GM12878 (cell line): ENCODE measurements at regions not wholly inside any gene's neighbourhood (a gene's known extent, or its start where the extent isn't known, plus 50 kb on each side); places are given as distances from the start of the nearest gene placed in this dataset.

Experiments
- ATAC-seq: fragments of 200-7000 bp; cut with Tn5 transposase; 3 replicates; pipeline ENCODE4 v1.9.1; 2020; ENCODE audit warnings: mild to moderate bottlenecking, moderate library complexity
- BruUV-seq: library from RNA; stranded (reverse); fragments of 400-500 nt; replicated peaks from 2 replicates; lab custom pipeline; 2021; lab: Mats Ljungman, UMichigan
- CTCF ChIA-PET: fragments of 300-600 bp; sonication (Branson Sonifier 250); formaldehyde crosslinking; extraction: SDS; loops from one replicate; lab custom pipeline; 2021; ENCODE audit warnings: inconsistent platforms; lab: Yijun Ruan, JAX
- POLR2A ChIA-PET: fragments of 350-600 bp; formaldehyde crosslinking; extraction: SDS; loops from one replicate; lab custom pipeline; 2021; ENCODE audit warnings: inconsistent platforms; lab: Charles Lee
- RAD21 ChIA-PET: fragments of 300-600 bp; sonication (Branson Sonifier 250); formaldehyde crosslinking; loops from one replicate; lab custom pipeline; 2023; ENCODE audit warnings: antibody characterized with exemption; ENCODE audit not compliant: unreplicated experiment; lab: Charles Lee
- SMC1A ChIA-PET: fragments of 300-600 bp; sonication (Branson Sonifier 250); formaldehyde crosslinking; loops from one replicate; lab custom pipeline; 2023; ENCODE audit not compliant: unreplicated experiment, uncharacterized antibody; lab: Charles Lee
- DNase-seq: peaks from one replicate; pipeline ENCODE4 v3.0.0-alpha.2; 2011; ENCODE audit warnings: low read depth, low spot score
- FAIRE-seq: peaks from 3 replicates; lab custom pipeline; 2011; peaks lifted over from hg19 to GRCh38; lab: Jason Lieb, UNC
- H2AFZ ChIP-seq: 2 replicates; pipeline ENCODE4 v1.6.0; 2011; ENCODE audit warnings: low read depth, low read length, control low read depth; ENCODE audit not compliant: control insufficient read depth
- H3K27ac ChIP-seq: 2 replicates; pipeline ENCODE4 v1.5.1; 2011; ENCODE audit warnings: control low read depth; ENCODE audit not compliant: control insufficient read depth, insufficient read depth
- H3K27me3 ChIP-seq, 2 experiments: replicated peaks in 1 of 2; 2 replicates each; pipeline versions ENCODE4 v1.6.0 to v1.6.1; 2011; ENCODE audit warnings: low read length in 1 of 2; ENCODE audit not compliant: control insufficient read depth in 2 of 2, insufficient read depth in 2 of 2
- H3K36me3 ChIP-seq, 2 experiments: 2 replicates each; pipeline ENCODE4 v1.5.1; 2011; ENCODE audit warnings: low read length in 1 of 2; ENCODE audit not compliant: control insufficient read depth in 2 of 2, insufficient read depth in 2 of 2
- H3K4me1 ChIP-seq: 2 replicates; pipeline ENCODE4 v1.6.1; 2011; ENCODE audit warnings: mild to moderate bottlenecking, low read length, moderate library complexity, mixed read lengths; ENCODE audit not compliant: control insufficient read depth, insufficient read depth
- H3K4me2 ChIP-seq: 2 replicates; pipeline ENCODE4 v1.6.0; 2011; ENCODE audit warnings: control low read depth; ENCODE audit not compliant: control insufficient read depth, insufficient read depth
- H3K4me3 ChIP-seq: fragments of 200-600 bp; sonication (generic); 2 replicates; pipeline ENCODE4 v1.5.1; 2016
- H3K79me2 ChIP-seq: 2 replicates; pipeline ENCODE4 v1.6.0; 2011; ENCODE audit warnings: low read length; ENCODE audit not compliant: control insufficient read depth, insufficient read depth
- H3K9ac ChIP-seq: 2 replicates; pipeline ENCODE4 v1.8.0; 2011; ENCODE audit warnings: low read length, control low read depth, mixed read lengths; ENCODE audit not compliant: control insufficient read depth, insufficient read depth
- H3K9me3 ChIP-seq: replicated peaks from 3 replicates; pipeline ENCODE4 v1.5.1; 2011; ENCODE audit warnings: mild to moderate bottlenecking, low read length; ENCODE audit not compliant: control insufficient read depth, insufficient read depth
- H4K20me1 ChIP-seq: 2 replicates; pipeline ENCODE4 v1.6.0; 2011; ENCODE audit not compliant: control insufficient read depth, insufficient read depth
- ATF7 ChIP-seq: fragments of 450-650 bp; IDR thresholded peaks from 2 replicates; pipeline ENCODE4 v1.6.1; 2016; ENCODE audit warnings: low read depth, mild to moderate bottlenecking
- CEBPZ ChIP-seq: fragments of 150-350 bp; IDR thresholded peaks from 2 replicates; pipeline ENCODE4 v1.6.1; 2016; ENCODE audit warnings: low read depth, low read length
- HCFC1 ChIP-seq: fragments of 150-350 bp; IDR thresholded peaks from 2 replicates; pipeline ENCODE4 v1.6.1; 2014; ENCODE audit warnings: low read length
- MTA3 ChIP-seq: IDR thresholded peaks from 2 replicates; pipeline ENCODE4 v1.6.1; 2012; ENCODE audit warnings: low read length, inconsistent platforms, borderline replicate concordance
- MYC ChIP-seq: IDR thresholded peaks from 2 replicates; pipeline ENCODE4 v1.6.1; 2011; ENCODE audit warnings: mild to moderate bottlenecking, low read length, moderate library complexity, inconsistent platforms; ENCODE audit not compliant: insufficient read depth, insufficient replicate concordance, insufficient read length, severe bottlenecking
- NFXL1 ChIP-seq: fragments of 450-650 bp; IDR thresholded peaks from 2 replicates; pipeline ENCODE4 v1.6.1; 2017; ENCODE audit warnings: antibody characterized with exemption, mild to moderate bottlenecking, borderline replicate concordance
- NFYB ChIP-seq: IDR thresholded peaks from 2 replicates; pipeline ENCODE4 v1.6.1; 2011; ENCODE audit warnings: low read depth, mild to moderate bottlenecking, low read length, improper control_type of control experiment, moderate library complexity; ENCODE audit not compliant: insufficient read depth
- POLR2AphosphoS2 ChIP-seq: IDR thresholded peaks from 2 replicates; pipeline ENCODE4 v1.6.1; 2011; ENCODE audit warnings: low read depth, mild to moderate bottlenecking, low read length, improper control_type of control experiment, moderate library complexity
- RBBP5 ChIP-seq: fragments of 200-600 bp; sonication (generic); conservative IDR thresholded peaks from 2 replicates; pipeline ENCODE4 v1.6.1; 2016
- RELA ChIP-seq: fragments of 450-650 bp; IDR thresholded peaks from 2 replicates; pipeline ENCODE4 v1.8.0; 2014; ENCODE audit warnings: borderline replicate concordance; ENCODE audit not compliant: partially characterized antibody
- STAT3 ChIP-seq: IDR thresholded peaks from 2 replicates; pipeline ENCODE4 v1.6.1; 2011; ENCODE audit warnings: low read depth, low read length, improper control_type of control experiment
- SUZ12 ChIP-seq: fragments of 200-600 bp; sonication (generic); IDR thresholded peaks from one replicate; pipeline ENCODE4 v1.6.1; 2018; ENCODE audit warnings: antibody characterized with exemption, mild to moderate bottlenecking; ENCODE audit not compliant: unreplicated experiment
- WGBS: methylation state at CpG from one replicate; pipeline ENCODE4 v1.1.6; 2016; ENCODE audit warnings: low lambda C conversion rate; ENCODE audit not compliant: insufficient replicate concordance, insufficient coverage; ENCODE audit errors: missing lambda C conversion rate; 5-methylcytosine and 5-hydroxymethylcytosine counted together
- in situ Hi-C: fragments of 300-500 bp; cut with MboI; formaldehyde crosslinking; loops from 9 replicates; pipeline ENCODE4 v1.14.3; 2018; ENCODE audit warnings: mixed read lengths
- intact Hi-C: fragments of 100-400 bp; cut with micrococcal nuclease; formaldehyde crosslinking; loops from one replicate; pipeline ENCODE4 v1.14.2; 2022; ENCODE audit not compliant: unreplicated experiment

GRCh38 chr16:79988089-79988488, 387.6 kb upstream of the MAF start:
- no peak overlapping the region for H3K9ac ChIP-seq
- no peak for FAIRE-seq
- CTCF ChIA-PET, result no interaction called here
- H3K4me3 ChIP-seq, result no peak overlapping the region
- no peaks in the 10 kb centered on the region for H3K79me2 ChIP-seq
- in situ Hi-C loops (no loop called here), intact Hi-C loops (no loop called here)
- TF ChIP-seq RBBP5 (no peak), MYC (no peak), NFYB (no peak)
- no peak overlapping the region for H3K4me2 ChIP-seq
- no peaks in the 10 kb centered on the region for H4K20me1 ChIP-seq
- no peak overlapping the region for H2AFZ ChIP-seq
- H3K27me3 ChIP-seq, result no peaks in the 10 kb centered on the region
- H3K27ac ChIP-seq, result no peak overlapping the region
- H3K9me3 ChIP-seq, result no peaks in the 10 kb centered on the region; the same call in 2 of the 3 replicates
- 11% methylated on average over 3 of the region's 3 CpGs for WGBS
- DNase-seq, result no peak
- RAD21 ChIA-PET, result no interaction called here
- H3K4me1 ChIP-seq, result no peaks in the 10 kb centered on the region
- SMC1A ChIA-PET, result no interaction called here
- H3K36me3 ChIP-seq, result no peaks in the 10 kb centered on the region
- no peak for ATAC-seq
- no TSS peak for BruUV-seq
- POLR2A ChIA-PET, result no interaction called here

- Histone ChIP-seq H3K4me2 (no peak overlapping the region), H3K9me3 (no peaks in the 10 kb centered on the region), H4K20me1 (no peaks in the 10 kb centered on the region), H3K4me1 (no peaks in the 10 kb centered on the region), H2AFZ (no peak overlapping the region), H3K4me3 (no peak overlapping the region), H3K27ac (no peak overlapping the region), H3K36me3 (no peaks in the 10 kb centered on the region), H3K9ac (no peak overlapping the region), H3K27me3 (no peaks in the 10 kb centered on the region), H3K79me2 (no peaks in the 10 kb centered on the region)
- intact Hi-C loops (no loop called here), in situ Hi-C loops (no loop called here)
- ChIA-PET SMC1A (no interaction called here), RAD21 (no interaction called here), CTCF (no interaction called here), POLR2A (no interaction called here)
- 69% methylated on average over 4 of the region's 4 CpGs for WGBS
- TF ChIP-seq MTA3, result no peak
- no peak for TF ChIP-seq POLR2AphosphoS2
- no peak for TF ChIP-seq ATF7
- TF ChIP-seq SUZ12, result no peak
- no peak for TF ChIP-seq CEBPZ
- no peak for TF ChIP-seq RELA
- TF ChIP-seq STAT3, result no peak
- TF ChIP-seq HCFC1, result no peak
- no peak for TF ChIP-seq NFXL1
- no peak for FAIRE-seq
- no peak for ATAC-seq
- no peak for DNase-seq
- BruUV-seq, result no TSS peak
Measured at GRCh38 chr16:79986352-79986751, 385.8 kb upstream of the MAF start.
